Lung (tissue), 11 donors: ENCODE measurements at regions not wholly inside any gene's neighbourhood (a gene's known extent, or its start where the extent isn't known, plus 50 kb on each side); places are given as distances from the start of the nearest gene placed in this dataset.
A peak's percentile ranks its signal among the peaks of the same experiment; 100 is the strongest.

Experiments
- ATAC-seq: fragments of 200-7000 bp; cut with Tn5 transposase; one replicate; pipeline ENCODE4 v1.9.1; 2020; ENCODE audit warnings: moderate number of reproducible peaks; ENCODE audit not compliant: insufficient read depth, low FRiP score
- DNase-seq, 3 donors: peaks; one replicate each; pipeline ENCODE4 v3.0.0-alpha.2; 2013 to 2017
- H3K27ac ChIP-seq, 2 donors: one replicate each; pipeline ENCODE4 v1.5.1; 2013; ENCODE audit warnings: mild to moderate bottlenecking in 2 of 2, moderate library complexity in 2 of 2, control low read depth in 1 of 2, inconsistent platforms in 1 of 2, low read depth in 1 of 2, low read length in 1 of 2
- H3K27me3 ChIP-seq, 3 donors: one replicate each; pipeline ENCODE4 v1.5.1; 2013; ENCODE audit warnings: low read length in 2 of 3; ENCODE audit not compliant: control insufficient read depth in 3 of 3, insufficient read depth in 3 of 3
- H3K36me3 ChIP-seq, 4 donors: one replicate each; pipeline ENCODE4 v1.5.1; 2013; ENCODE audit warnings: low read length in 4 of 4, mild to moderate bottlenecking in 1 of 4, moderate library complexity in 1 of 4; ENCODE audit not compliant: control insufficient read depth in 4 of 4, insufficient read depth in 4 of 4
- H3K4me1 ChIP-seq, 5 donors: one replicate each; pipeline ENCODE4 v1.5.1; 2013; ENCODE audit warnings: low read length in 5 of 5, mild to moderate bottlenecking in 2 of 5, moderate library complexity in 1 of 5; ENCODE audit not compliant: control insufficient read depth in 5 of 5, insufficient read depth in 5 of 5
- H3K4me3 ChIP-seq: one replicate; pipeline ENCODE4 v1.5.1; 2013; ENCODE audit warnings: mild to moderate bottlenecking, control low read depth, moderate library complexity
- H3K9ac ChIP-seq, 2 donors: one replicate each; pipeline ENCODE4 v1.5.1; 2013; ENCODE audit warnings: low read length in 2 of 2, control low read depth in 1 of 2; ENCODE audit not compliant: insufficient read depth in 1 of 2
- H3K9me3 ChIP-seq, 4 donors: one replicate each; pipeline ENCODE4 v1.5.1; 2013; ENCODE audit warnings: low read length in 3 of 4, mild to moderate bottlenecking in 1 of 4, moderate library complexity in 1 of 4; ENCODE audit not compliant: control insufficient read depth in 4 of 4, insufficient read depth in 3 of 4
- CTCF ChIP-seq: IDR thresholded peaks from 2 replicates; pipeline ENCODE4 v1.5.1; 2012; ENCODE audit warnings: mild to moderate bottlenecking; ENCODE audit errors: control extremely low read depth, extremely low read depth
- WGBS, 2 donors: extraction: QIAGEN DNeasy Blood & Tissue Kit; methylation state at CpG; one replicate each; pipeline ENCODE4 v1.1.7; 2013; 5-methylcytosine and 5-hydroxymethylcytosine counted together
- donor health status: control.
- donor health status: control.
- donor health status: Bipolar disorder and iron deficiency.
- donor health status: healthy.
- donor health status: DM: yes; HTN: yes; CAD: no.

GRCh38 chr6:3535776-3536435, 79.1 kb upstream of the SLC22A23 start:
- 82 to 87% methylated on average over 19 of the region's 19 CpGs for WGBS, 2 donors
- Histone ChIP-seq H3K36me3 (no peaks in the 10 kb centered on the region), H3K9me3 (peaks cover 0 to 2% (median 0%) of the 10 kb centered on the region in 4 donors), H3K9ac (no peak overlapping the region), H3K27me3 (no peaks in the 10 kb centered on the region), H3K4me3 (no peak overlapping the region), H3K4me1 (peaks cover 0 to 7% (median 0%) of the 10 kb centered on the region in 5 donors), H3K27ac (no peak overlapping the region)
- DNase-seq (no peak), ATAC-seq (no peak)
- no peak for TF ChIP-seq CTCF

- peak in 2 of 3 donors; percentile 57 to 77 for DNase-seq
Measured at GRCh38 chr6:3535033-3535775, 78.4 kb upstream of the SLC22A23 start.

GRCh38 chr6:3534599-3534998, 77.7 kb upstream of the SLC22A23 start:
- H3K9ac ChIP-seq, result no peak overlapping the region
- ATAC-seq, result no peak
- no peaks in the 10 kb centered on the region for H3K36me3 ChIP-seq
- H3K27me3 ChIP-seq, result no peaks in the 10 kb centered on the region
- WGBS, 2 donors, result 89 to 93% methylated on average over 4 of the region's 4 CpGs
- no peak overlapping the region for H3K4me3 ChIP-seq
- peaks cover 0 to 7% (median 0%) of the 10 kb centered on the region in 5 donors for H3K4me1 ChIP-seq
- DNase-seq, result no peak
- H3K27ac ChIP-seq, result no peak overlapping the region
- TF ChIP-seq CTCF, result no peak
- peaks cover 0 to 2% (median 0%) of the 10 kb centered on the region in 4 donors for H3K9me3 ChIP-seq

More at GRCh38 chr6:3535033-3535775, 78.4 kb upstream of the SLC22A23 start:
- ATAC-seq, result no peak
- H3K27ac ChIP-seq, result no peak overlapping the region
- TF ChIP-seq CTCF, result no peak
- H3K9ac ChIP-seq, result no peak overlapping the region
- peaks cover 0 to 2% (median 0%) of the 10 kb centered on the region in 4 donors for H3K9me3 ChIP-seq
- peaks cover 0 to 7% (median 0%) of the 10 kb centered on the region in 5 donors for H3K4me1 ChIP-seq
- 74 to 81% methylated on average over 4 of the region's 4 CpGs for WGBS, 2 donors
- H3K36me3 ChIP-seq, result no peaks in the 10 kb centered on the region
- H3K27me3 ChIP-seq, result no peaks in the 10 kb centered on the region
- H3K4me3 ChIP-seq, result no peak overlapping the region
